Vagina (tissue), 2 donors: ENCODE measurements at regions not wholly inside any gene's neighbourhood (a gene's known extent, or its start where the extent isn't known, plus 50 kb on each side); places are given as distances from the start of the nearest gene placed in this dataset.
"Not testable (repeated sequence)": the region's sequence is repeated elsewhere in the genome, so short reads cannot be mapped to it uniquely, and the experiment has no call there.

Experiments used
- DNase-seq, 2 donors: peaks; one replicate each; pipeline ENCODE4 v3.0.0-alpha.2; 2017; ENCODE audit errors: extremely low spot score in 2 of 2
- H3K27ac ChIP-seq: fragments of 200-600 bp; sonication (generic); one replicate; pipeline ENCODE4 v1.5.1; 2019
- H3K27me3 ChIP-seq: fragments of 200-600 bp; sonication (generic); one replicate; pipeline ENCODE4 v1.5.1; 2019
- H3K36me3 ChIP-seq, 2 donors: fragments of 200-600 bp; sonication (generic); one replicate each; pipeline ENCODE4 v1.5.1; 2017 to 2019
- H3K4me1 ChIP-seq: fragments of 200-600 bp; sonication (generic); one replicate; pipeline ENCODE4 v1.5.1; 2019
- H3K4me3 ChIP-seq, 2 donors: fragments of 200-600 bp; sonication (generic); 1 replicate in 1 of 2; 2 replicates in 1 of 2; pipeline ENCODE4 v1.5.1; 2016 to 2019
- H3K9me3 ChIP-seq: fragments of 200-600 bp; sonication (generic); one replicate; pipeline ENCODE4 v1.5.1; 2019
- POLR2A ChIP-seq, 2 donors: fragments of 450-650 bp; IDR thresholded peaks; one replicate each; pipeline ENCODE4 v1.6.1; 2017; ENCODE audit warnings: antibody characterized with exemption in 2 of 2, mild to moderate bottlenecking in 2 of 2, moderate library complexity in 2 of 2
- POLR2AphosphoS5 ChIP-seq, 2 donors: sonication (generic); formaldehyde crosslinking; IDR thresholded peaks; one replicate each; pipeline ENCODE4 v1.9.0; 2017; ENCODE audit warnings: antibody characterized with exemption in 2 of 2, mild to moderate bottlenecking in 2 of 2, low read depth in 1 of 2; ENCODE audit not compliant: insufficient read depth in 1 of 2
- intact Hi-C: fragments of 100-400 bp; cut with DNase I; formaldehyde crosslinking; loops from one replicate; pipeline ENCODE4 v1.15.1; 2023
- TF ChIP-seq, protein P1 (sequence below), 3 experiments: fragments of 450-650 bp in 2 of 3; fragments of 200-600 bp in 1 of 3; sonication (generic) in 1 of 3; IDR thresholded peaks; one replicate each; pipeline ENCODE4 v1.5.1; 2017 to 2019; ENCODE audit warnings: antibody characterized with exemption in 3 of 3, mild to moderate bottlenecking in 2 of 3, moderate library complexity in 2 of 3

DNA sequence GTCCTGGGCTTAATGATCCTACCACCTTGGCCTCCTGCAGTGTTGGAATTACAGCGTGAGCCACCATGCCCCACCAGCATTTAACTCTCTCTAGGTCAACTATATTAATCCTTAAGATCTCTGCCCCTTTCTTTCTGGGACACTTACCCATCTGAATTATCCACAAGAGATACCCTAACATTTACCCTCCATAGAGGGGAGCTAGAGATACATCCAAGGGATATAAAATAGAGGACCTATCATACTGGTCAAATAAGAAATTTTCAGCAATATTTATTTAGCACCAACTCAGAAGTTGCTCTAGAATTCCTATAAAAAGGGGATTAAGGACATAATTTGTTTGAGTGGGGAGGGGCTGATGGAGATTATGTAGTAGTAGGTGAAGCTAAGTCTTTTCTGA is 96.5 kb downstream of the OTUD1 start:
- no peak for DNase-seq
- Histone ChIP-seq H3K4me1 (peaks cover 13% of the 10 kb centered on the region), H3K4me3 (no peak overlapping the region), H3K27me3 (no peaks in the 10 kb centered on the region), H3K9me3 (no peaks in the 10 kb centered on the region), H3K36me3 (no peaks in the 10 kb centered on the region), H3K27ac (no peak overlapping the region)
- intact Hi-C loops, result no loop called here
- TF ChIP-seq, protein P1, sequence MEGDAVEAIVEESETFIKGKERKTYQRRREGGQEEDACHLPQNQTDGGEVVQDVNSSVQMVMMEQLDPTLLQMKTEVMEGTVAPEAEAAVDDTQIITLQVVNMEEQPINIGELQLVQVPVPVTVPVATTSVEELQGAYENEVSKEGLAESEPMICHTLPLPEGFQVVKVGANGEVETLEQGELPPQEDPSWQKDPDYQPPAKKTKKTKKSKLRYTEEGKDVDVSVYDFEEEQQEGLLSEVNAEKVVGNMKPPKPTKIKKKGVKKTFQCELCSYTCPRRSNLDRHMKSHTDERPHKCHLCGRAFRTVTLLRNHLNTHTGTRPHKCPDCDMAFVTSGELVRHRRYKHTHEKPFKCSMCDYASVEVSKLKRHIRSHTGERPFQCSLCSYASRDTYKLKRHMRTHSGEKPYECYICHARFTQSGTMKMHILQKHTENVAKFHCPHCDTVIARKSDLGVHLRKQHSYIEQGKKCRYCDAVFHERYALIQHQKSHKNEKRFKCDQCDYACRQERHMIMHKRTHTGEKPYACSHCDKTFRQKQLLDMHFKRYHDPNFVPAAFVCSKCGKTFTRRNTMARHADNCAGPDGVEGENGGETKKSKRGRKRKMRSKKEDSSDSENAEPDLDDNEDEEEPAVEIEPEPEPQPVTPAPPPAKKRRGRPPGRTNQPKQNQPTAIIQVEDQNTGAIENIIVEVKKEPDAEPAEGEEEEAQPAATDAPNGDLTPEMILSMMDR (IDR thresholded peaks at IDR 0.05), result no peak
- TF ChIP-seq POLR2AphosphoS5 (IDR thresholded peaks at IDR 0.05; ENCODE audit: insufficient read depth in 1 of 2, low read depth in 1 of 2), result no peak
- no peak for TF ChIP-seq POLR2A (IDR thresholded peaks at IDR 0.05)

DNA sequence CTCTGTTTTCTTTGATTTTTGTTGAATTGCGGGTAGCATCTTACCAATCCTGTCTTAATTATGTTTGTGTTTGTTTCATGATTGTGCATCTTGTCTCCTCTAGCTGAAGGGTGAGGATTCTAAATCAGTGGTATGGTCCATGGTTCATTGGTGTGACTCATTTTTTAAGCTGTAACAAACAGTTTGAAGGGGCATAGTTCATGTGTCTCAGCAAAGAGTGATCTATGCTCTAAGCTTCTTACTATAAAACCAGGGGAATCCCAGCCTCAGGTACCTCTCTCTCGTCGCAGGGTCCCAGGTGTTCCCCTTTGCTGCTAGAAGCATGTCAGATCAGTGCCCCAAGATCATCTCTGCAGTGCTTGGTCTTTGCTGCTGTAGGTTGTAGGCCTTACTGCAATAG is 100.1 kb downstream of the OTUD1 start:
- DNase-seq, result no peak
- no peak for TF ChIP-seq POLR2A (IDR thresholded peaks at IDR 0.05)

DNA sequence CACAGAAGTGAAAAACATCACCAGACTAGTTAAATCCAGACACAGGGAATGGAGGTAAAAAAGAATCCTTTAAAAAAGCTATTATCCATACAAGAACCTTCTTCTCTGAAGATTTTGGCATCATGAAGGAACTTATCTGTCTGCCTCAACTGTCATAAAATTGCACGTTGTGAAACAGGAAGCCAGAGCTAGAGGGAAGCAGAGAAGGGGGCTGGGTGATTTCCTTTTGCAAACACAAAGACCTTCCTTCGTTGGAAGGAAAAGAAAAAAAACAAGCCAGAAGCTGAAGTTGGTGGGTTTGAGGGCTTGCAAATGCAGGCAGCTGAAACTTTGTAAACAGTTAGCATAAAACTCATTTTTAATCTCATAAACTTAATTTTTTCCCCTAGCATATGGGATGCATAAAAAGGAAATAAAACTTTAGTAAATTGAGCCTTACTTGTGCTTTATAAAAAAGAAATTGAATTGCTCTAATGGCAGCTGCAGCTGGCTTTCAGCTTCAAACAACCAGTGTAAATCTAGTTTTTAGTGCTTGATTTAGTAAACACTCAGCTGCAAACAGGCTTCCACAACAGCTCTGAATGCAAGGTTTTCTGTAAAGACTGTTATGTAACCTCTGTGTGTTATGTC is 101.6 kb downstream of the OTUD1 start:
- H3K36me3 ChIP-seq, result no peaks in the 10 kb centered on the region
- no peaks in the 10 kb centered on the region for H3K9me3 ChIP-seq
- TF ChIP-seq, protein P1 (IDR thresholded peaks at IDR 0.05), result no peak
- TF ChIP-seq POLR2AphosphoS5 (IDR thresholded peaks at IDR 0.05; ENCODE audit: insufficient read depth in 1 of 2, low read depth in 1 of 2), result no peak
- TF ChIP-seq POLR2A (IDR thresholded peaks at IDR 0.05), result no peak
- DNase-seq, result no peak
- intact Hi-C loops, result no loop called here
- H3K27me3 ChIP-seq, result no peaks in the 10 kb centered on the region
- H3K4me3 ChIP-seq, result no peak overlapping the region
- peak overlapping the region; percentile 12 for H3K27ac ChIP-seq
- H3K4me1 ChIP-seq, result peaks cover 19% of the 10 kb centered on the region

More for the DNA sequence above, 100.1 kb downstream of the OTUD1 start:
- H3K4me3 ChIP-seq, result no peak overlapping the region
- no peaks in the 10 kb centered on the region for H3K36me3 ChIP-seq
- peaks cover 19% of the 10 kb centered on the region for H3K4me1 ChIP-seq
- no peaks in the 10 kb centered on the region for H3K27me3 ChIP-seq
- no peaks in the 10 kb centered on the region for H3K9me3 ChIP-seq
- no peak overlapping the region for H3K27ac ChIP-seq
- intact Hi-C loops, result no loop called here

DNA sequence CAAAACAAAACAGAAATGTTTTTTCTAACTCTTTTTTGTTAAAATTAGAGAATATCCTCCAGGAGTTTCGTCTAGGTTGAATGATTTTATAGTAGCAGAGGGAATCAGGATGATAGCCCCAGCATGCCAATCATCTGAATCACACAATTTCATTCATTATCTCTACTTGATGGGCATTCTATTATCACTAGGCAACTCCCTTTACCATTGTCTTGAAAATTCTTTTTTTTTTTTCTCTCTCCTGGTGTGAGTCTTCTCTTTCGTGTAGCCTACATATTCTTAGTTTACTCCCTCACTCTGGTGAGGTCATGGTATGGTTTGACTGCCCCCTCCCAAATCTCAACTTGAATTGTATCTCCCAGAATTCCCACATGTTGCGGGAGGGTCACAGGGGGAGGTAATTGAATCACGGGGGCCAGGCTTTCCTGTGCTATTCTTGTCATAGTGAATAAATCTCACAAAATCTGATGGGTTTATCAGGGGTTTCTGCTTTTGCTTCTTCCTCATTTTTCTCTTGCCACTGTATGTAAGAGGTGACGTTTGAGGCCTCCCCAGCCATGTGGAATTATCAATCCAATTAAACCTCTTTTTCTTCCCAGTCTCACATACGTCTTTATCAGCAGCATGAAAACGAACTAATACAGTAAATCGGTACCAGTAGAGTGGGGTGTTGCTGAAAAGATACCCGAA is 105.0 kb downstream of the OTUD1 start:
- TF ChIP-seq POLR2AphosphoS5 (IDR thresholded peaks at IDR 0.05; ENCODE audit: insufficient read depth in 1 of 2, low read depth in 1 of 2), result no peak
- TF ChIP-seq, protein P1 (IDR thresholded peaks at IDR 0.05), result no peak
- no peak for TF ChIP-seq POLR2A (IDR thresholded peaks at IDR 0.05)
- DNase-seq, result no peak
- Histone ChIP-seq H3K36me3 (no peaks in the 10 kb centered on the region), H3K27ac (no peak overlapping the region), H3K4me1 (peaks cover 19% of the 10 kb centered on the region), H3K9me3 (no peaks in the 10 kb centered on the region), H3K27me3 (no peaks in the 10 kb centered on the region), H3K4me3 (no peak overlapping the region)
- intact Hi-C loops, result no loop called here

DNA sequence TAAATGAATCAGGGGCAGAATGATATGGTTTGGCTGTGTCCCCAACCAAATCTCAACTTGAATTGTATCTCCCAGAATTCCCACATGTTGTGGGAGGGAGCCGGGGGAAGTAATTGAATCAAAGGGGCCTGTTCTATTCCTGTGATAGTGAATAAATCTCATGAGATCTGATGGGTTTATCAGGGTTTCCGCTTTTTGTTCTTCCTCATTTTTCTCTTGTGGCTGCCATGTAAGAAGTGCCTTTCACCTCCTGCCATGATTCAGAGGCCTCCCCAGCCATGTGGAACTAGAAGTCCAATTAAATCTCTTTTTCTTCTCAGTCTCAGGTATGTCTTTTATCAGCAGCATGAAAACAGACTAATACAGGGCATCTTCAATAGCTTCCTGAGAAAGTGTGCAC is 107.0 kb downstream of the OTUD1 start:
- intact Hi-C loops, H3K9me3 ChIP-seq, H3K4me3 ChIP-seq, H3K27ac ChIP-seq, H3K4me1 ChIP-seq, H3K36me3 ChIP-seq, DNase-seq, H3K27me3 ChIP-seq: not testable (repeated sequence)

DNA sequence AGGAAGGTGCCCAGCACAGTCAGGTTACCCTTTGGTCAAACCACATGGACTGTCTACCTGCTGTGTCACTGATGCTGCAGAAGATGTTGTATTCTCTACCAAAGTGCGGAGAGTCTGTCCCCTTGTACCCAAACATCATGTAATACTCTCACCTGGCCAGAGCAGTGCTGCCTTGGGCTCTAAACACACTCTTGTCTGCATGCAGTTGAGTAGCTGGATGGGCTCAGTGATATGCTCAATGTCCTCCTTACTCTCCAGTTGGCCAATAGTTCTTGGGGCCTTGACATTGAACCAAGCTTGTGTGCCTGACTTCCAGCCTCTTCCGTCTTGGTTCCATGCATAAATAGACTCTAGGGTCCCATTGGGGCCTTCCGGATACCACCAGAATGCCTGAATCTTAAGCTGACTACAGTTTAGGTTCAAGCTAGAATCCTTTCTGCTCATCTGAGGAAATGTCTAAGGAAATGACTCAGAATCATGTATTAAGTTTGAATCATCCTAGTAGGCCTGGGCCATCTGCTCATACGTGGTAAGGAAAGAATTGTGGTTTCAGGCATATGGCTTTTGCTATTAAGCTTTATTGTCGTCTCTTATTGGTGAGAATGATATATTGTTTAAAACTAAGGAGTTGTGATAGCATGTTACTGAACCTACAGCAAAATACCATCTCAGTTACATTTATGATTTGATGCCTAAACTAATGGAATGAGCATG is 118.0 kb downstream of the OTUD1 start:
- Histone ChIP-seq H3K36me3 (no peaks in the 10 kb centered on the region), H3K4me1 (no peaks in the 10 kb centered on the region), H3K27me3 (no peaks in the 10 kb centered on the region), H3K27ac (no peak overlapping the region), H3K4me3 (no peak overlapping the region), H3K9me3 (no peaks in the 10 kb centered on the region)
- no peak for DNase-seq
- TF ChIP-seq POLR2AphosphoS5 (IDR thresholded peaks at IDR 0.05; ENCODE audit: insufficient read depth in 1 of 2, low read depth in 1 of 2) (no peak), POLR2A (IDR thresholded peaks at IDR 0.05) (no peak)
- TF ChIP-seq, protein P1 (IDR thresholded peaks at IDR 0.05), result no peak
- intact Hi-C loops, result no loop called here
